DND-41 (cell line): ENCODE measurements at regions not wholly inside any gene's neighbourhood (a gene's known extent, or its start where the extent isn't known, plus 50 kb on each side); places are given as distances from the start of the nearest gene placed in this dataset.

Source experiments
- ATAC-seq: fragments of 200-7000 bp; cut with Tn5 transposase; 3 replicates; pipeline ENCODE4 v1.9.1; 2021; ENCODE audit warnings: low read depth; ENCODE audit not compliant: insufficient read depth
- DNase-seq: peaks from one replicate; pipeline ENCODE4 v3.0.0-alpha.2; 2020
- H2AFZ ChIP-seq: 2 replicates; pipeline ENCODE4 v1.6.0; 2012; ENCODE audit warnings: low read depth, low read length
- H3K27ac ChIP-seq: 2 replicates; pipeline ENCODE4 v1.5.1; 2012; ENCODE audit warnings: low read length, inconsistent platforms
- H3K27me3 ChIP-seq: fragments of 200-600 bp; sonication (generic); 2 replicates; pipeline ENCODE4 v1.6.0; 2012; ENCODE audit warnings: low read length, mild to moderate bottlenecking, inconsistent platforms; ENCODE audit not compliant: insufficient read depth, poor library complexity
- H3K36me3 ChIP-seq: 2 replicates; pipeline ENCODE4 v1.5.1; 2012; ENCODE audit warnings: low read length, inconsistent platforms; ENCODE audit not compliant: insufficient read depth
- H3K4me1 ChIP-seq: 2 replicates; pipeline ENCODE4 v1.5.1; 2012; ENCODE audit warnings: mild to moderate bottlenecking, low read length; ENCODE audit not compliant: insufficient read depth
- H3K4me2 ChIP-seq: 2 replicates; pipeline ENCODE4 v1.6.0; 2012; ENCODE audit warnings: mild to moderate bottlenecking, moderate library complexity, low read length, inconsistent platforms; ENCODE audit not compliant: insufficient read depth
- H3K4me3 ChIP-seq, 2 experiments: fragments of 200-600 bp in 1 of 2; shearing (Covaris generic) in 1 of 2; 2 replicates each; pipeline ENCODE4 v1.5.1; 2012 to 2016; ENCODE audit warnings: inconsistent platforms in 2 of 2, low read length in 2 of 2, mild to moderate bottlenecking in 2 of 2, low read depth in 1 of 2, moderate library complexity in 1 of 2
- H3K79me2 ChIP-seq: 2 replicates; pipeline ENCODE4 v1.6.0; 2012; ENCODE audit warnings: low read length, inconsistent platforms; ENCODE audit not compliant: insufficient read depth
- H3K9ac ChIP-seq: 2 replicates; pipeline ENCODE4 v1.6.0; 2012; ENCODE audit warnings: low read depth, mild to moderate bottlenecking, inconsistent platforms, low read length, moderate library complexity
- H3K9me3 ChIP-seq: 2 replicates; pipeline ENCODE4 v1.5.1; 2012; ENCODE audit warnings: low read length, moderate library complexity, mild to moderate bottlenecking, inconsistent platforms; ENCODE audit not compliant: insufficient read depth, severe bottlenecking
- H4K20me1 ChIP-seq: 2 replicates; pipeline ENCODE4 v1.6.0; 2012; ENCODE audit warnings: low read length; ENCODE audit not compliant: insufficient read depth
- EZH2 ChIP-seq: IDR thresholded peaks from 3 replicates; pipeline ENCODE4 v1.6.1; 2012; ENCODE audit warnings: borderline replicate concordance, low read depth, mild to moderate bottlenecking, moderate library complexity, low read length, inconsistent platforms; ENCODE audit not compliant: severe bottlenecking
- TF ChIP-seq, protein P1 (sequence below): IDR thresholded peaks from 2 replicates; pipeline ENCODE4 v1.5.1; 2012; ENCODE audit warnings: borderline replicate concordance, low read length, moderate library complexity, mild to moderate bottlenecking; ENCODE audit not compliant: poor library complexity, severe bottlenecking; ENCODE audit errors: extremely low read depth

DNA sequence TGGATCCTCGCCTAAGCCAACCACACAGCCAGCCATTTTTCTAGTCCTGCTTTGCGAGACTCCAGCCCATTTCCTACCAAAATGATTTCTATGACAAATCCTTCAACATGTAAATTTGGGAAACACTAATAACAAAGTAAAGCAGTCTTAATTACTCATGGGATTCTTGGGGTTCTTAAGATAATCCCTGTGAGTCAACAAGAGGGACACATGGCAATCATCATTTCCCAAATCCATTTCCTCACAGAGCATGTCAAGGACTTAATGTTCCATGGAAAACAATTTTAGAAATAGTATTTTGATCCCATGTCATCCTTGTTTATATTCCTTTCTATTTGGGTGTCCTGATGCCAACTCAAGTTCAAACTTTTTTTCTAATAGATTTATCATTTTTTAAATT lies 322.7 kb upstream of the NOX3 start:
- Histone ChIP-seq H2AFZ (no peak overlapping the region), H3K9ac (no peak overlapping the region), H3K79me2 (no peaks in the 10 kb centered on the region), H3K4me1 (no peaks in the 10 kb centered on the region), H3K9me3 (no peaks in the 10 kb centered on the region), H4K20me1 (no peaks in the 10 kb centered on the region), H3K27me3 (no peaks in the 10 kb centered on the region), H3K4me2 (no peak overlapping the region), H3K36me3 (no peaks in the 10 kb centered on the region), H3K4me3 (no peak overlapping the region), H3K27ac (no peak overlapping the region)
- ATAC-seq = no peak
- no peak for TF ChIP-seq EZH2
- TF ChIP-seq, protein P1, sequence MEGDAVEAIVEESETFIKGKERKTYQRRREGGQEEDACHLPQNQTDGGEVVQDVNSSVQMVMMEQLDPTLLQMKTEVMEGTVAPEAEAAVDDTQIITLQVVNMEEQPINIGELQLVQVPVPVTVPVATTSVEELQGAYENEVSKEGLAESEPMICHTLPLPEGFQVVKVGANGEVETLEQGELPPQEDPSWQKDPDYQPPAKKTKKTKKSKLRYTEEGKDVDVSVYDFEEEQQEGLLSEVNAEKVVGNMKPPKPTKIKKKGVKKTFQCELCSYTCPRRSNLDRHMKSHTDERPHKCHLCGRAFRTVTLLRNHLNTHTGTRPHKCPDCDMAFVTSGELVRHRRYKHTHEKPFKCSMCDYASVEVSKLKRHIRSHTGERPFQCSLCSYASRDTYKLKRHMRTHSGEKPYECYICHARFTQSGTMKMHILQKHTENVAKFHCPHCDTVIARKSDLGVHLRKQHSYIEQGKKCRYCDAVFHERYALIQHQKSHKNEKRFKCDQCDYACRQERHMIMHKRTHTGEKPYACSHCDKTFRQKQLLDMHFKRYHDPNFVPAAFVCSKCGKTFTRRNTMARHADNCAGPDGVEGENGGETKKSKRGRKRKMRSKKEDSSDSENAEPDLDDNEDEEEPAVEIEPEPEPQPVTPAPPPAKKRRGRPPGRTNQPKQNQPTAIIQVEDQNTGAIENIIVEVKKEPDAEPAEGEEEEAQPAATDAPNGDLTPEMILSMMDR = no peak
- no peak for DNase-seq

DNA sequence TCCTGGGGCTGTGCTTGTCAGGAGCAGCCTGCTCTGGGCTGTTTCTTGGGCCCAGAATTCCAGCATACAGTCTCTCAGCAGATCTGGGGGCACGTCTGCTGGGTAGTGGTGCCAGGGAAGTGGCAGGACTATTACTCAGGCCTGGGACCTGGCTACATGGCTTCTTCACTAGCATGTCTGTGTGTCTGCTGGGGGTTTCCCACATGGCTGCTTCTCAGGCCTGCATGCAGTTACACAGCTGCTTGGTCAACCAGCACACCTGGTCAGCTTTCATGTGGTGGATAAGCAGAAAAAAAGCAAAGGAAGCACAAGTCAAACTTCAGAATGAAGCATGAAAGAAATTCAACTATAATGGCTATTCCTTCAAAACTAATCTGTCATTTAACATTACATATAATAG lies 316.2 kb upstream of the NOX3 start:
- Histone ChIP-seq H3K9me3 (no peaks in the 10 kb centered on the region), H3K9ac (no peak overlapping the region), H3K27me3 (no peaks in the 10 kb centered on the region), H2AFZ (no peak overlapping the region), H3K36me3 (no peaks in the 10 kb centered on the region), H3K4me2 (no peak overlapping the region), H3K4me1 (no peaks in the 10 kb centered on the region), H4K20me1 (no peaks in the 10 kb centered on the region), H3K79me2 (no peaks in the 10 kb centered on the region), H3K4me3 (no peak overlapping the region), H3K27ac (no peak overlapping the region)
- TF ChIP-seq EZH2 = no peak
- TF ChIP-seq, protein P1 = no peak
- DNase-seq (no peak), ATAC-seq (no peak)

DNA sequence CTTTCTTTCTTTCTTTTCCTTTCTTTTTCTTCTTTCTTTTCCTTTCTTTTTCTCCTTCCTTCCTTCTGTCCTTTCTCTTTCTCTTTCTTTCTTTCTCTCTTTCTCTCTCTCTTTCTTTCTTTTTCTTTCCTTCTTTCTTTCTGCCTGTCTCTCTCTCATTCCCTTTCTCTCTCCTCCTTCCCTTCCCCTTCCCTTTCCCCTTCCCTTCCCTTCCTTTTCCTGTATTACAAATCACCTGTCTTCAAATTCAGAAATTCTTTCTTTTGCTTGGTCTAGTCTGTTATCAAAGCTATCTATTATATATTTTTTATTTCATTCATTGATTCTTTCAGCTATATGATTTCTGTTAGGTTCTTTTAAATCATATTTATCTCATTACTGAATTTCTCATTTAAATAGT lies 315.2 kb upstream of the NOX3 start:
- no peak for ATAC-seq

More for the DNA sequence above, 315.2 kb upstream of the NOX3 start:
- no peak overlapping the region for H3K4me3 ChIP-seq
- H3K79me2 ChIP-seq = no peaks in the 10 kb centered on the region
- H3K4me2 ChIP-seq = no peak overlapping the region
- no peaks in the 10 kb centered on the region for H3K9me3 ChIP-seq
- no peak overlapping the region for H2AFZ ChIP-seq
- no peaks in the 10 kb centered on the region for H3K4me1 ChIP-seq
- H3K27me3 ChIP-seq = no peaks in the 10 kb centered on the region
- H4K20me1 ChIP-seq = no peaks in the 10 kb centered on the region
- no peak for DNase-seq
- H3K9ac ChIP-seq = no peak overlapping the region
- no peaks in the 10 kb centered on the region for H3K36me3 ChIP-seq
- TF ChIP-seq, protein P1 = no peak
- no peak for TF ChIP-seq EZH2
- H3K27ac ChIP-seq = no peak overlapping the region
